WTC11 (cell line): ENCODE measurements at regions not wholly inside any gene's neighbourhood (a gene's known extent, or its start where the extent isn't known, plus 50 kb on each side); places are given as distances from the start of the nearest gene placed in this dataset.

Source experiments
- ATAC-seq: fragments of 200-7000 bp; cut with Tn5 transposase; 2 replicates; pipeline ENCODE4 v1.10.0; 2021; ENCODE audit warnings: mild to moderate bottlenecking, moderate library complexity
- CTCF ChIA-PET: fragments of 300-600 bp; sonication (Branson Sonifier 250); formaldehyde crosslinking; loops from one replicate; lab custom pipeline; 2021; ENCODE audit warnings: antibody characterized with exemption; lab: Charles Lee
- POLR2A ChIA-PET: fragments of 350-600 bp; sonication (Branson Sonifier 250); formaldehyde crosslinking; loops from one replicate; lab custom pipeline; 2021; ENCODE audit warnings: antibody characterized with exemption; lab: Charles Lee
- DNase-seq: peaks from one replicate; pipeline ENCODE4 v3.0.0; 2021; ENCODE audit warnings: low spot score
- H3K27ac Mint-ChIP-seq: 2 replicates; pipeline ENCODE4 v1.8.0; 2021; ENCODE audit warnings: mixed read lengths
- H3K27me3 Mint-ChIP-seq: 2 replicates; pipeline ENCODE4 v1.8.0; 2021; ENCODE audit warnings: low read depth, mild to moderate bottlenecking, moderate library complexity, mixed read lengths
- H3K36me3 Mint-ChIP-seq: 2 replicates; pipeline ENCODE4 v1.8.0; 2021; ENCODE audit warnings: mixed read lengths
- H3K4me1 Mint-ChIP-seq: 2 replicates; pipeline ENCODE4 v1.8.0; 2022; ENCODE audit warnings: mixed read lengths
- H3K4me3 Mint-ChIP-seq: 2 replicates; pipeline ENCODE4 v1.8.0; 2021; ENCODE audit warnings: mild to moderate bottlenecking, moderate library complexity, mixed read lengths
- H3K9me3 Mint-ChIP-seq: 2 replicates; pipeline ENCODE4 v1.8.0; 2021; ENCODE audit warnings: mixed read lengths
- AFF4 ChIP-seq: sonication (generic); formaldehyde crosslinking; IDR thresholded peaks from 2 replicates; pipeline ENCODE4 v1.8.1; 2023; ENCODE audit warnings: mild to moderate bottlenecking, missing genetic modification reagents, borderline replicate concordance
- CBFB ChIP-seq: sonication (generic); formaldehyde crosslinking; IDR thresholded peaks from 2 replicates; pipeline ENCODE4 v1.8.1; 2022; ENCODE audit warnings: mild to moderate bottlenecking, low read depth, missing genetic modification reagents
- JAZF1 ChIP-seq: fragments of 250-450 bp; sonication (Bioruptor Pico); IDR thresholded peaks from 2 replicates; pipeline ENCODE4 v1.9.0; 2021; ENCODE audit warnings: moderate library complexity, mild to moderate bottlenecking, inconsistent platforms
- MAX ChIP-seq: sonication (generic); formaldehyde crosslinking; IDR thresholded peaks from 2 replicates; pipeline ENCODE4 v1.8.0; 2022; ENCODE audit warnings: mild to moderate bottlenecking, missing genetic modification reagents
- MYBL2 ChIP-seq: sonication (generic); formaldehyde crosslinking; IDR thresholded peaks from 2 replicates; pipeline ENCODE4 v1.8.1; 2023; ENCODE audit warnings: mild to moderate bottlenecking, moderate library complexity, missing genetic modification reagents
- NFATC4 ChIP-seq: fragments of 250-450 bp; sonication (Bioruptor Pico); IDR thresholded peaks from 2 replicates; pipeline ENCODE4 v1.9.0; 2021; ENCODE audit warnings: mild to moderate bottlenecking
- NR3C1 ChIP-seq: sonication (generic); formaldehyde crosslinking; conservative IDR thresholded peaks from 2 replicates; pipeline ENCODE4 v1.8.1; 2023; ENCODE audit warnings: low read depth, mild to moderate bottlenecking, missing genetic modification reagents
- TEAD1 ChIP-seq: sonication (generic); formaldehyde crosslinking; IDR thresholded peaks from 2 replicates; pipeline ENCODE4 v1.8.0; 2022; ENCODE audit warnings: mild to moderate bottlenecking, missing genetic modification reagents
- ZMAT4 ChIP-seq: fragments of 250-450 bp; sonication (Bioruptor Pico); IDR thresholded peaks from 2 replicates; pipeline ENCODE4 v1.9.0; 2021; ENCODE audit warnings: mild to moderate bottlenecking
- ZNF317 ChIP-seq: sonication (generic); formaldehyde crosslinking; IDR thresholded peaks from 2 replicates; pipeline ENCODE4 v1.8.1; 2023; ENCODE audit warnings: low read depth, mild to moderate bottlenecking, moderate library complexity, missing genetic modification reagents, borderline replicate concordance
- TF ChIP-seq, protein P1 (sequence below): sonication (generic); formaldehyde crosslinking; IDR thresholded peaks from 2 replicates; pipeline ENCODE4 v1.8.0; 2022; ENCODE audit warnings: missing genetic modification reagents
- TF ChIP-seq, protein P2 (sequence below): fragments of 250-450 bp; sonication (Bioruptor Pico); IDR thresholded peaks from 2 replicates; pipeline ENCODE4 v1.9.0; 2021; ENCODE audit warnings: mild to moderate bottlenecking
- TF ChIP-seq, protein P3 (sequence below): sonication (generic); formaldehyde crosslinking; conservative IDR thresholded peaks from 2 replicates; pipeline ENCODE4 v1.8.1; 2023; ENCODE audit warnings: mild to moderate bottlenecking, low read depth, missing genetic modification reagents, moderate library complexity

DNA sequence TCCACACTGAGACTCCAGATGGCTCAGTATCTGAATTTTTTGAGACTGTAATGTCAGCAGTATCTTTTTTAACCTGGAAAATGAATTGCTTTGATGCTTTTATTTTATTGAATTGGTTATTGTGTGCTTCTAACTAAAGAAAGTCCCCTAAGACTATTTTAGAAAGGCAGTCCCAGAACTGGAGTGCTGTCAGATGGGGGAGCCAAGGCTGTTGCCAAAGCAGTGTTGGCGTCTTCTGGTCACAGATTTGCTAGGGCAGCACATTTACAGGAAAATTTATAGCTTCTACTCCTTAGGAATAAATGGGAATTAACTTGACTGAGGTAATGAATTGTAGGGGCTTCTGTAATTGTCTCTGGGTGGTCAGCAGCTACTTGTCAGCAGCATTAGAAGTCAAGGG, 157.1 kb upstream of the ARHGAP5 start (continued):
- TF ChIP-seq, protein P1, sequence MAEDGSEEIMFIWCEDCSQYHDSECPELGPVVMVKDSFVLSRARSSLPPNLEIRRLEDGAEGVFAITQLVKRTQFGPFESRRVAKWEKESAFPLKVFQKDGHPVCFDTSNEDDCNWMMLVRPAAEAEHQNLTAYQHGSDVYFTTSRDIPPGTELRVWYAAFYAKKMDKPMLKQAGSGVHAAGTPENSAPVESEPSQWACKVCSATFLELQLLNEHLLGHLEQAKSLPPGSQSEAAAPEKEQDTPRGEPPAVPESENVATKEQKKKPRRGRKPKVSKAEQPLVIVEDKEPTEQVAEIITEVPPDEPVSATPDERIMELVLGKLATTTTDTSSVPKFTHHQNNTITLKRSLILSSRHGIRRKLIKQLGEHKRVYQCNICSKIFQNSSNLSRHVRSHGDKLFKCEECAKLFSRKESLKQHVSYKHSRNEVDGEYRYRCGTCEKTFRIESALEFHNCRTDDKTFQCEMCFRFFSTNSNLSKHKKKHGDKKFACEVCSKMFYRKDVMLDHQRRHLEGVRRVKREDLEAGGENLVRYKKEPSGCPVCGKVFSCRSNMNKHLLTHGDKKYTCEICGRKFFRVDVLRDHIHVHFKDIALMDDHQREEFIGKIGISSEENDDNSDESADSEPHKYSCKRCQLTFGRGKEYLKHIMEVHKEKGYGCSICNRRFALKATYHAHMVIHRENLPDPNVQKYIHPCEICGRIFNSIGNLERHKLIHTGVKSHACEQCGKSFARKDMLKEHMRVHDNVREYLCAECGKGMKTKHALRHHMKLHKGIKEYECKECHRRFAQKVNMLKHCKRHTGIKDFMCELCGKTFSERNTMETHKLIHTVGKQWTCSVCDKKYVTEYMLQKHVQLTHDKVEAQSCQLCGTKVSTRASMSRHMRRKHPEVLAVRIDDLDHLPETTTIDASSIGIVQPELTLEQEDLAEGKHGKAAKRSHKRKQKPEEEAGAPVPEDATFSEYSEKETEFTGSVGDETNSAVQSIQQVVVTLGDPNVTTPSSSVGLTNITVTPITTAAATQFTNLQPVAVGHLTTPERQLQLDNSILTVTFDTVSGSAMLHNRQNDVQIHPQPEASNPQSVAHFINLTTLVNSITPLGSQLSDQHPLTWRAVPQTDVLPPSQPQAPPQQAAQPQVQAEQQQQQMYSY (CRISPR knock-in tag), result no peak
- TF ChIP-seq MYBL2 (CRISPR knock-in tag), result no peak
- TF ChIP-seq, protein P2, sequence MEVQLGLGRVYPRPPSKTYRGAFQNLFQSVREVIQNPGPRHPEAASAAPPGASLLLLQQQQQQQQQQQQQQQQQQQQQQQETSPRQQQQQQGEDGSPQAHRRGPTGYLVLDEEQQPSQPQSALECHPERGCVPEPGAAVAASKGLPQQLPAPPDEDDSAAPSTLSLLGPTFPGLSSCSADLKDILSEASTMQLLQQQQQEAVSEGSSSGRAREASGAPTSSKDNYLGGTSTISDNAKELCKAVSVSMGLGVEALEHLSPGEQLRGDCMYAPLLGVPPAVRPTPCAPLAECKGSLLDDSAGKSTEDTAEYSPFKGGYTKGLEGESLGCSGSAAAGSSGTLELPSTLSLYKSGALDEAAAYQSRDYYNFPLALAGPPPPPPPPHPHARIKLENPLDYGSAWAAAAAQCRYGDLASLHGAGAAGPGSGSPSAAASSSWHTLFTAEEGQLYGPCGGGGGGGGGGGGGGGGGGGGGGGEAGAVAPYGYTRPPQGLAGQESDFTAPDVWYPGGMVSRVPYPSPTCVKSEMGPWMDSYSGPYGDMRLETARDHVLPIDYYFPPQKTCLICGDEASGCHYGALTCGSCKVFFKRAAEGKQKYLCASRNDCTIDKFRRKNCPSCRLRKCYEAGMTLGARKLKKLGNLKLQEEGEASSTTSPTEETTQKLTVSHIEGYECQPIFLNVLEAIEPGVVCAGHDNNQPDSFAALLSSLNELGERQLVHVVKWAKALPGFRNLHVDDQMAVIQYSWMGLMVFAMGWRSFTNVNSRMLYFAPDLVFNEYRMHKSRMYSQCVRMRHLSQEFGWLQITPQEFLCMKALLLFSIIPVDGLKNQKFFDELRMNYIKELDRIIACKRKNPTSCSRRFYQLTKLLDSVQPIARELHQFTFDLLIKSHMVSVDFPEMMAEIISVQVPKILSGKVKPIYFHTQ (CRISPR knock-in tag), result no peak
- TF ChIP-seq AFF4, result no peak

GRCh38 chr14:31920989-31921650, 156.0 kb upstream of the ARHGAP5 start:
- Mint-ChIP-seq H3K27ac (no peak overlapping the region), H3K27me3 (no peaks in the 10 kb centered on the region), H3K36me3 (no peaks in the 10 kb centered on the region), H3K4me1 (no peaks in the 10 kb centered on the region), H3K9me3 (peaks cover 4% of the 10 kb centered on the region; the same call in 1 of the 2 replicates), H3K4me3 (no peak overlapping the region)
- ChIA-PET CTCF (no interaction called here), POLR2A (no interaction called here)
- no peak for TF ChIP-seq NR3C1 (CRISPR knock-in tag)
- TF ChIP-seq NFATC4 (CRISPR knock-in tag), result no peak
- no peak for TF ChIP-seq ZNF317 (CRISPR knock-in tag)
- no peak for TF ChIP-seq CBFB (CRISPR knock-in tag)
- TF ChIP-seq TEAD1, result no peak
- no peak for TF ChIP-seq ZMAT4 (CRISPR knock-in tag)
- TF ChIP-seq JAZF1 (CRISPR knock-in tag), result no peak
- TF ChIP-seq, protein P3, sequence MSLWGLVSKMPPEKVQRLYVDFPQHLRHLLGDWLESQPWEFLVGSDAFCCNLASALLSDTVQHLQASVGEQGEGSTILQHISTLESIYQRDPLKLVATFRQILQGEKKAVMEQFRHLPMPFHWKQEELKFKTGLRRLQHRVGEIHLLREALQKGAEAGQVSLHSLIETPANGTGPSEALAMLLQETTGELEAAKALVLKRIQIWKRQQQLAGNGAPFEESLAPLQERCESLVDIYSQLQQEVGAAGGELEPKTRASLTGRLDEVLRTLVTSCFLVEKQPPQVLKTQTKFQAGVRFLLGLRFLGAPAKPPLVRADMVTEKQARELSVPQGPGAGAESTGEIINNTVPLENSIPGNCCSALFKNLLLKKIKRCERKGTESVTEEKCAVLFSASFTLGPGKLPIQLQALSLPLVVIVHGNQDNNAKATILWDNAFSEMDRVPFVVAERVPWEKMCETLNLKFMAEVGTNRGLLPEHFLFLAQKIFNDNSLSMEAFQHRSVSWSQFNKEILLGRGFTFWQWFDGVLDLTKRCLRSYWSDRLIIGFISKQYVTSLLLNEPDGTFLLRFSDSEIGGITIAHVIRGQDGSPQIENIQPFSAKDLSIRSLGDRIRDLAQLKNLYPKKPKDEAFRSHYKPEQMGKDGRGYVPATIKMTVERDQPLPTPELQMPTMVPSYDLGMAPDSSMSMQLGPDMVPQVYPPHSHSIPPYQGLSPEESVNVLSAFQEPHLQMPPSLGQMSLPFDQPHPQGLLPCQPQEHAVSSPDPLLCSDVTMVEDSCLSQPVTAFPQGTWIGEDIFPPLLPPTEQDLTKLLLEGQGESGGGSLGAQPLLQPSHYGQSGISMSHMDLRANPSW (CRISPR knock-in tag), result no peak
- TF ChIP-seq MAX (CRISPR knock-in tag), result no peak
- DNase-seq (no peak), ATAC-seq (no peak)
